Neural progenitor cell (in vitro differentiated cells): ENCODE measurements at regions not wholly inside any gene's neighbourhood (a gene's known extent, or its start where the extent isn't known, plus 50 kb on each side); places are given as distances from the start of the nearest gene placed in this dataset.

ENCODE experiments used
- DNase-seq: peaks from one replicate; pipeline ENCODE4 v3.0.0-alpha.2; 2016; ENCODE audit warnings: low spot score
- H2AFZ ChIP-seq: fragments of 200-600 bp; sonication (generic); replicated peaks from 2 replicates; pipeline ENCODE4 v1.6.1; 2016; ENCODE audit warnings: antibody characterized with exemption
- H3F3A ChIP-seq: fragments of 200-600 bp; sonication (generic); 2 replicates; pipeline ENCODE4 v1.6.1; 2016; ENCODE audit warnings: antibody characterized with exemption, low read depth
- H3K27ac ChIP-seq: fragments of 200-600 bp; sonication (generic); 2 replicates; pipeline ENCODE4 v1.5.1; 2016; ENCODE audit warnings: mild to moderate bottlenecking
- H3K27me3 ChIP-seq: fragments of 200-600 bp; sonication (generic); 2 replicates; pipeline ENCODE4 v1.6.1; 2016; ENCODE audit warnings: mild to moderate bottlenecking, moderate library complexity
- H3K36me3 ChIP-seq: fragments of 200-600 bp; sonication (generic); 2 replicates; pipeline ENCODE4 v1.5.1; 2016
- H3K4me1 ChIP-seq: fragments of 200-600 bp; sonication (generic); 2 replicates; pipeline ENCODE4 v1.6.1; 2016; ENCODE audit warnings: mixed run types
- H3K4me2 ChIP-seq: fragments of 200-600 bp; sonication (generic); 2 replicates; pipeline ENCODE4 v1.6.1; 2016
- H3K4me3 ChIP-seq: fragments of 200-600 bp; sonication (generic); 2 replicates; pipeline ENCODE4 v1.5.1; 2016
- H3K79me2 ChIP-seq: fragments of 200-600 bp; sonication (generic); 2 replicates; pipeline ENCODE4 v1.6.1; 2016; ENCODE audit warnings: low read depth
- H3K9ac ChIP-seq: fragments of 200-600 bp; sonication (generic); 2 replicates; pipeline ENCODE4 v1.6.1; 2016
- H3K9me3 ChIP-seq: fragments of 200-600 bp; sonication (generic); 2 replicates; pipeline ENCODE4 v1.5.1; 2016; ENCODE audit warnings: low read depth
- H4K20me1 ChIP-seq: fragments of 200-600 bp; sonication (generic); 2 replicates; pipeline ENCODE4 v1.6.1; 2016; ENCODE audit warnings: low read depth
- H3K27ac Mint-ChIP-seq: 3 replicates; pipeline ENCODE4 v1.8.0; 2021; ENCODE audit warnings: mixed read lengths
- H3K27me3 Mint-ChIP-seq: 2 replicates; pipeline ENCODE4 v1.8.0; 2022; ENCODE audit warnings: low read depth, mild to moderate bottlenecking, inconsistent platforms, moderate library complexity, mixed read lengths; ENCODE audit not compliant: insufficient read depth
- H3K36me3 Mint-ChIP-seq: 3 replicates; pipeline ENCODE4 v1.8.0; 2021; ENCODE audit warnings: mixed read lengths
- H3K4me1 Mint-ChIP-seq: 3 replicates; pipeline ENCODE4 v1.8.0; 2021; ENCODE audit warnings: mixed read lengths
- H3K4me3 Mint-ChIP-seq: 3 replicates; pipeline ENCODE4 v1.8.0; 2021; ENCODE audit warnings: mild to moderate bottlenecking, moderate library complexity, mixed read lengths
- H3K9me3 Mint-ChIP-seq: 3 replicates; pipeline ENCODE4 v1.8.0; 2020; ENCODE audit warnings: mixed read lengths
- EZH2 ChIP-seq: fragments of 200-600 bp; sonication (generic); IDR thresholded peaks from 2 replicates; pipeline ENCODE4 v1.6.1; 2017; ENCODE audit warnings: antibody characterized with exemption, mild to moderate bottlenecking, moderate library complexity
- EZH2phosphoT487 ChIP-seq: fragments of 200-600 bp; sonication (generic); IDR thresholded peaks from 2 replicates; pipeline ENCODE4 v1.6.1; 2017; ENCODE audit warnings: antibody characterized with exemption
- TF ChIP-seq, protein P1 (sequence below): fragments of 200-600 bp; sonication (generic); IDR thresholded peaks from 2 replicates; pipeline ENCODE4 v1.5.1; 2017; ENCODE audit warnings: antibody characterized with exemption, mild to moderate bottlenecking

DNA sequence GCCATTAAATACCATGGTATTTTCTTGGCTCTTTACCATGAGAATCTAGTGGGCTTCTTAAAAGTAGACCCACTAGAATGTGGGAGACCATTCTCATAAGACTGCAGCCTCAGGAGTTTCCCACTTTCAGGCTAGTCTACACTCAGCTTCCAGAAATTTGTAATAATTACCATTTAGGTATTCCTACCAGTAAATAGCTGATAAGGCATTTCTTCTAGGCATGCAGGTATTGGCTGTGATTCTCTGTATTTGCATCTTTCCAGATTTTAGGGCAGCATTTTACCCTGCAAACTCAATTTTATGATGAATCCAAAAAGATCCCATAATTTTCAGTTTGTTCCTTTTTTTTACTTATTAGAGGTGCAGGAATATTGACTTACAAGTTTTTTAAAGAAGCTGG lies 496.6 kb downstream of the TRAM1L1 start:
- Histone ChIP-seq H3K4me1 (no peaks in the 10 kb centered on the region), H3F3A (no peaks in the 10 kb centered on the region), H2AFZ (peak overlapping the region; percentile 40), H3K27ac (no peak overlapping the region), H3K9ac (no peak overlapping the region), H3K9me3 (no peaks in the 10 kb centered on the region), H3K36me3 (no peaks in the 10 kb centered on the region), H4K20me1 (no peaks in the 10 kb centered on the region), H3K27me3 (no peaks in the 10 kb centered on the region), H3K79me2 (no peaks in the 10 kb centered on the region), H3K4me2 (no peak overlapping the region), H3K4me3 (no peak overlapping the region)
- Mint-ChIP-seq H3K36me3 (no peaks in the 10 kb centered on the region), H3K27ac (no peak overlapping the region), H3K4me3 (no peak overlapping the region), H3K9me3 (no peaks in the 10 kb centered on the region), H3K4me1 (peaks cover 10% of the 10 kb centered on the region), H3K27me3 (peaks cover 2% of the 10 kb centered on the region)
- no peak for DNase-seq
- no peak for TF ChIP-seq EZH2phosphoT487
- TF ChIP-seq, protein P1, sequence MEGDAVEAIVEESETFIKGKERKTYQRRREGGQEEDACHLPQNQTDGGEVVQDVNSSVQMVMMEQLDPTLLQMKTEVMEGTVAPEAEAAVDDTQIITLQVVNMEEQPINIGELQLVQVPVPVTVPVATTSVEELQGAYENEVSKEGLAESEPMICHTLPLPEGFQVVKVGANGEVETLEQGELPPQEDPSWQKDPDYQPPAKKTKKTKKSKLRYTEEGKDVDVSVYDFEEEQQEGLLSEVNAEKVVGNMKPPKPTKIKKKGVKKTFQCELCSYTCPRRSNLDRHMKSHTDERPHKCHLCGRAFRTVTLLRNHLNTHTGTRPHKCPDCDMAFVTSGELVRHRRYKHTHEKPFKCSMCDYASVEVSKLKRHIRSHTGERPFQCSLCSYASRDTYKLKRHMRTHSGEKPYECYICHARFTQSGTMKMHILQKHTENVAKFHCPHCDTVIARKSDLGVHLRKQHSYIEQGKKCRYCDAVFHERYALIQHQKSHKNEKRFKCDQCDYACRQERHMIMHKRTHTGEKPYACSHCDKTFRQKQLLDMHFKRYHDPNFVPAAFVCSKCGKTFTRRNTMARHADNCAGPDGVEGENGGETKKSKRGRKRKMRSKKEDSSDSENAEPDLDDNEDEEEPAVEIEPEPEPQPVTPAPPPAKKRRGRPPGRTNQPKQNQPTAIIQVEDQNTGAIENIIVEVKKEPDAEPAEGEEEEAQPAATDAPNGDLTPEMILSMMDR: no peak
- no peak for TF ChIP-seq EZH2

DNA sequence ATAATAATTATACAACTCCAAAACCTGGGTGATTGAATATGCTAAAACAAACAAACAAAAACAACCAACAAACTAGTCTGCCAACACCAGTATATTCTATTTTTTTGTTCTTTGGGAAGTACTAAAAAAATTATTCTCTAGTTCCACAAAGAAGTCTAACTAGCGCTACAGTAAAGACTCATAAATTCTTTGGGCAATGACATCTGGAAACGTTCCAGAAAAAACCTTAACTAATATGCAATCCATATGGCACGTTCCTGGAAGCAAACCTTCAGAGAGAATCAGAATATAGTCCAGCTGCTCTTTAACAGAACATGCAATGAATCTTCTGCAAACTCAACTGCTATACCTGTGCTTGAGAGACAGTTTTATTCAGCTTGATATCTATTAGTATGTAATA lies 500.1 kb downstream of the TRAM1L1 start:
- Histone ChIP-seq H3F3A (no peaks in the 10 kb centered on the region), H3K27me3 (no peaks in the 10 kb centered on the region), H3K79me2 (no peaks in the 10 kb centered on the region), H3K4me3 (no peak overlapping the region), H3K4me2 (no peak overlapping the region), H3K9me3 (peaks cover 5% of the 10 kb centered on the region), H4K20me1 (no peaks in the 10 kb centered on the region), H2AFZ (no peak overlapping the region), H3K4me1 (no peaks in the 10 kb centered on the region), H3K27ac (no peak overlapping the region), H3K9ac (no peak overlapping the region), H3K36me3 (no peaks in the 10 kb centered on the region)
- Mint-ChIP-seq H3K27me3 (no peaks in the 10 kb centered on the region), H3K4me1 (no peaks in the 10 kb centered on the region), H3K4me3 (no peak overlapping the region), H3K36me3 (no peaks in the 10 kb centered on the region), H3K27ac (no peak overlapping the region), H3K9me3 (no peaks in the 10 kb centered on the region)
- no peak for TF ChIP-seq EZH2phosphoT487
- DNase-seq: no peak

DNA sequence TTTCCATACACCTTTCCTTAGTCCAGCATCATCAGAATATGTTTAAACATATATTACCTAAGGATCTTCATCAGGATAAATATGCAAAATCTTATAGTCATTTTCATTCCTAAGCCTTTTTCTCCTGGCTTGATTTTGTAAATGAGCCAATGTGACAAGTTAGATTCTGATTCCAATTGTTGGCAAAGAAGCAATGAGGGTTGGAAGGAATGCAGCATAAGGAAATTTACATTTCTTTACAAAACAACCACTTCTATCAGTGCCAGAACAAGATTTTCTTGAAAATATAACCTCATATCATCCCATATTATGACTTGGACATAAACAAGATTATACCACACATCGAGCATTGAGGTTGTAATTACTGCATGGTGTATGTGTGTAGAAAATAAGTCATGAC lies 508.1 kb downstream of the TRAM1L1 start:
- Histone ChIP-seq H3K4me3 (no peak overlapping the region), H3F3A (no peaks in the 10 kb centered on the region), H3K4me2 (no peak overlapping the region), H3K36me3 (no peaks in the 10 kb centered on the region), H3K27me3 (no peaks in the 10 kb centered on the region), H3K4me1 (no peaks in the 10 kb centered on the region), H3K79me2 (no peaks in the 10 kb centered on the region), H3K27ac (no peak overlapping the region), H3K9ac (no peak overlapping the region), H2AFZ (no peak overlapping the region), H4K20me1 (no peaks in the 10 kb centered on the region), H3K9me3 (peaks cover 5% of the 10 kb centered on the region)
- Mint-ChIP-seq H3K4me3 (no peak overlapping the region), H3K9me3 (peaks cover 11% of the 10 kb centered on the region), H3K4me1 (no peaks in the 10 kb centered on the region), H3K36me3 (no peaks in the 10 kb centered on the region), H3K27ac (no peak overlapping the region), H3K27me3 (no peaks in the 10 kb centered on the region)
- TF ChIP-seq EZH2 (no peak), EZH2phosphoT487 (no peak)
- TF ChIP-seq, protein P1: no peak
- DNase-seq: no peak

DNA sequence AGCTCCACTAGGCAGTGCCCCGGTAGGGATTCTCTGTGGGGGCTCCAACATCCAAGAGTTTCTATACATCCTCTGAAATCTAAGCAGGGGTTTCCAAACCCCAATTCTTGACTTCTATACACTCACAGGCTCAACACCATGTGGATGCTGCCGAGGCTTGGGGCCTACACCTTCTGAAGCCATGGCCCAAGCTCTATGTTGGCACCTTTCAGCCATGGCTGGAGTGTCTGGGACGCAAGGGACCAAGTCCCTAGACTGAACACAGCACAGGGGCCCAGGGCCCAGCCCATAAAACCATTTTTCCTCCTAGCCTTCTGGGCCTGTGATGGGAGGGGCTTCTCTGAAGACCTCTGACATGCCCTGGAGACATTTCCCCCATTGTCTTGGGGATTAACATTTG lies 511.8 kb downstream of the TRAM1L1 start:
- H3K9me3 ChIP-seq: no peaks in the 10 kb centered on the region
- no peaks in the 10 kb centered on the region for H3K4me1 Mint-ChIP-seq
- no peaks in the 10 kb centered on the region for H3K36me3 ChIP-seq
- no peak overlapping the region for H3K27ac Mint-ChIP-seq
- no peak for TF ChIP-seq EZH2
- TF ChIP-seq EZH2phosphoT487: no peak
- DNase-seq: no peak
- H3K4me3 ChIP-seq: no peak overlapping the region
- no peak overlapping the region for H3K4me2 ChIP-seq
- no peak overlapping the region for H2AFZ ChIP-seq
- peaks cover 11% of the 10 kb centered on the region for H3K9me3 Mint-ChIP-seq
- no peaks in the 10 kb centered on the region for H3F3A ChIP-seq
- no peak overlapping the region for H3K27ac ChIP-seq
- no peak overlapping the region for H3K4me3 Mint-ChIP-seq
- no peaks in the 10 kb centered on the region for H3K36me3 Mint-ChIP-seq
- no peaks in the 10 kb centered on the region for H4K20me1 ChIP-seq
- no peaks in the 10 kb centered on the region for H3K27me3 ChIP-seq
- no peaks in the 10 kb centered on the region for H3K4me1 ChIP-seq
- no peak overlapping the region for H3K9ac ChIP-seq
- no peaks in the 10 kb centered on the region for H3K79me2 ChIP-seq
- no peaks in the 10 kb centered on the region for H3K27me3 Mint-ChIP-seq
